HAP-1 (cell line): ENCODE measurements at regions not wholly inside any gene's neighbourhood (a gene's known extent, or its start where the extent isn't known, plus 50 kb on each side); places are given as distances from the start of the nearest gene placed in this dataset.

Source experiments
- DNase-seq, 2 experiments: peaks; one replicate each; pipeline ENCODE4 v3.0.0-alpha.2; 2016 to 2020; ENCODE audit warnings: low spot score in 2 of 2
- H3K27me3 ChIP-seq: fragments of 250-450 bp; sonication (Bioruptor Pico); 2 replicates; pipeline ENCODE4 v1.5.1; 2020; ENCODE audit warnings: low read depth, mild to moderate bottlenecking, moderate library complexity
- H3K36me3 ChIP-seq: fragments of 250-450 bp; sonication (Bioruptor Pico); replicated peaks from 2 replicates; pipeline ENCODE4 v1.5.1; 2020; ENCODE audit warnings: mild to moderate bottlenecking
- H3K4me1 ChIP-seq: fragments of 250-450 bp; sonication (Bioruptor Pico); 2 replicates; pipeline ENCODE4 v1.5.1; 2020; ENCODE audit warnings: mild to moderate bottlenecking
- H3K4me3 ChIP-seq: fragments of 250-450 bp; sonication (Bioruptor Pico); 2 replicates; pipeline ENCODE4 v1.5.1; 2020; ENCODE audit warnings: mild to moderate bottlenecking, moderate library complexity
- H3K9me3 ChIP-seq: fragments of 250-450 bp; sonication (Bioruptor Pico); 2 replicates; pipeline ENCODE4 v1.5.1; 2020; ENCODE audit warnings: mild to moderate bottlenecking, moderate library complexity
- in situ Hi-C: fragments of 300-500 bp; cut with MboI; formaldehyde crosslinking; loops from 3 replicates; pipeline ENCODE4 v1.14.3; 2020; ENCODE audit warnings: low sequenced_read_pairs, inconsistent platforms, mixed read lengths

GRCh38 chr5:133890314-133890713 is 78.1 kb downstream of the C5orf15 start:
- in situ Hi-C loops, result no loop called here
- Histone ChIP-seq H3K4me3 (no peak overlapping the region), H3K4me1 (no peaks in the 10 kb centered on the region), H3K9me3 (no peaks in the 10 kb centered on the region), H3K27me3 (no peaks in the 10 kb centered on the region), H3K36me3 (no peaks in the 10 kb centered on the region)
- DNase-seq, result no peak

GRCh38 chr5:133889271-133889905 is 79.0 kb downstream of the C5orf15 start:
- H3K27me3 ChIP-seq, result no peaks in the 10 kb centered on the region
- no peaks in the 10 kb centered on the region for H3K36me3 ChIP-seq
- DNase-seq, result no peak
- no peak overlapping the region for H3K4me3 ChIP-seq
- no peaks in the 10 kb centered on the region for H3K9me3 ChIP-seq
- in situ Hi-C loops, result no loop called here
- H3K4me1 ChIP-seq, result no peaks in the 10 kb centered on the region

- in situ Hi-C loops, result no loop called here
- no peak overlapping the region for H3K4me3 ChIP-seq
- H3K27me3 ChIP-seq, result no peaks in the 10 kb centered on the region
- H3K9me3 ChIP-seq, result no peaks in the 10 kb centered on the region
- no peak for DNase-seq
- H3K4me1 ChIP-seq, result no peaks in the 10 kb centered on the region
- H3K36me3 ChIP-seq, result no peaks in the 10 kb centered on the region
These were observed 79.8 kb downstream of the C5orf15 start for GRCh38 chr5:133888625-133888991.

GRCh38 chr5:133885566-133885965 is 82.9 kb downstream of the C5orf15 start:
- in situ Hi-C loops, result no loop called here
- no peak overlapping the region for H3K4me3 ChIP-seq
- DNase-seq, result no peak
- no peaks in the 10 kb centered on the region for H3K27me3 ChIP-seq
- H3K9me3 ChIP-seq, result no peaks in the 10 kb centered on the region
- H3K4me1 ChIP-seq, result no peaks in the 10 kb centered on the region
- no peaks in the 10 kb centered on the region for H3K36me3 ChIP-seq

- Histone ChIP-seq H3K27me3 (no peaks in the 10 kb centered on the region), H3K4me3 (no peak overlapping the region), H3K4me1 (no peaks in the 10 kb centered on the region), H3K36me3 (no peaks in the 10 kb centered on the region), H3K9me3 (no peaks in the 10 kb centered on the region)
- no peak for DNase-seq
- in situ Hi-C loops, result no loop called here
These were observed 83.7 kb downstream of the C5orf15 start for GRCh38 chr5:133884569-133885311.

- in situ Hi-C loops, result no loop called here
- no peak for DNase-seq
- H3K36me3 ChIP-seq, result no peaks in the 10 kb centered on the region
- no peaks in the 10 kb centered on the region for H3K27me3 ChIP-seq
- H3K4me3 ChIP-seq, result no peak overlapping the region
- no peaks in the 10 kb centered on the region for H3K9me3 ChIP-seq
- H3K4me1 ChIP-seq, result no peaks in the 10 kb centered on the region
These were observed 84.5 kb downstream of the C5orf15 start for GRCh38 chr5:133883916-133884315.

GRCh38 chr5:133882846-133883245 is 85.6 kb downstream of the C5orf15 start:
- Histone ChIP-seq H3K4me1 (no peaks in the 10 kb centered on the region), H3K9me3 (no peaks in the 10 kb centered on the region), H3K4me3 (no peak overlapping the region), H3K27me3 (no peaks in the 10 kb centered on the region), H3K36me3 (no peaks in the 10 kb centered on the region)
- no peak for DNase-seq
- in situ Hi-C loops, result no loop called here

GRCh38 chr5:133882389-133882695 is 86.1 kb downstream of the C5orf15 start:
- DNase-seq, result no peak
- H3K9me3 ChIP-seq, result no peaks in the 10 kb centered on the region
- no peak overlapping the region for H3K4me3 ChIP-seq
- H3K36me3 ChIP-seq, result no peaks in the 10 kb centered on the region
- H3K4me1 ChIP-seq, result no peaks in the 10 kb centered on the region
- H3K27me3 ChIP-seq, result no peaks in the 10 kb centered on the region
- in situ Hi-C loops, result no loop called here

GRCh38 chr5:133881576-133882388 is 86.6 kb downstream of the C5orf15 start:
- H3K27me3 ChIP-seq, result no peaks in the 10 kb centered on the region
- no peak overlapping the region for H3K4me3 ChIP-seq
- DNase-seq, result no peak
- in situ Hi-C loops, result no loop called here
- H3K9me3 ChIP-seq, result no peaks in the 10 kb centered on the region
- H3K36me3 ChIP-seq, result no peaks in the 10 kb centered on the region
- no peaks in the 10 kb centered on the region for H3K4me1 ChIP-seq

GRCh38 chr5:133878236-133878555 is 90.2 kb downstream of the C5orf15 start:
- Histone ChIP-seq H3K9me3 (no peaks in the 10 kb centered on the region), H3K4me1 (no peaks in the 10 kb centered on the region), H3K36me3 (no peaks in the 10 kb centered on the region), H3K27me3 (no peaks in the 10 kb centered on the region), H3K4me3 (no peak overlapping the region)
- in situ Hi-C loops, result no loop called here
- no peak for DNase-seq

GRCh38 chr5:133877351-133878235 is 90.8 kb downstream of the C5orf15 start:
- no peaks in the 10 kb centered on the region for H3K4me1 ChIP-seq
- no peaks in the 10 kb centered on the region for H3K9me3 ChIP-seq
- no peaks in the 10 kb centered on the region for H3K36me3 ChIP-seq
- DNase-seq, result no peak
- no peak overlapping the region for H3K4me3 ChIP-seq
- H3K27me3 ChIP-seq, result no peaks in the 10 kb centered on the region
- in situ Hi-C loops, result no loop called here

GRCh38 chr5:133876266-133876665 is 92.2 kb downstream of the C5orf15 start:
- Histone ChIP-seq H3K36me3 (no peaks in the 10 kb centered on the region), H3K27me3 (no peaks in the 10 kb centered on the region), H3K4me1 (no peaks in the 10 kb centered on the region), H3K9me3 (no peaks in the 10 kb centered on the region), H3K4me3 (no peak overlapping the region)
- no peak for DNase-seq
- in situ Hi-C loops, result no loop called here

GRCh38 chr5:133875179-133875578 is 93.2 kb downstream of the C5orf15 start:
- Histone ChIP-seq H3K9me3 (no peaks in the 10 kb centered on the region), H3K4me3 (no peak overlapping the region), H3K27me3 (no peaks in the 10 kb centered on the region), H3K4me1 (no peaks in the 10 kb centered on the region), H3K36me3 (no peaks in the 10 kb centered on the region)
- in situ Hi-C loops, result no loop called here
- no peak for DNase-seq
